Stimulated activated naive CD4-positive, alpha-beta T cell (primary cell): ENCODE measurements at regions not wholly inside any gene's neighbourhood (a gene's known extent, or its start where the extent isn't known, plus 50 kb on each side); places are given as distances from the start of the nearest gene placed in this dataset.

Experiments used
- DNase-seq, 6 experiments: peaks; one replicate each; lab custom pipeline; 2025; lab: John Stamatoyannopoulos, UW

DNA sequence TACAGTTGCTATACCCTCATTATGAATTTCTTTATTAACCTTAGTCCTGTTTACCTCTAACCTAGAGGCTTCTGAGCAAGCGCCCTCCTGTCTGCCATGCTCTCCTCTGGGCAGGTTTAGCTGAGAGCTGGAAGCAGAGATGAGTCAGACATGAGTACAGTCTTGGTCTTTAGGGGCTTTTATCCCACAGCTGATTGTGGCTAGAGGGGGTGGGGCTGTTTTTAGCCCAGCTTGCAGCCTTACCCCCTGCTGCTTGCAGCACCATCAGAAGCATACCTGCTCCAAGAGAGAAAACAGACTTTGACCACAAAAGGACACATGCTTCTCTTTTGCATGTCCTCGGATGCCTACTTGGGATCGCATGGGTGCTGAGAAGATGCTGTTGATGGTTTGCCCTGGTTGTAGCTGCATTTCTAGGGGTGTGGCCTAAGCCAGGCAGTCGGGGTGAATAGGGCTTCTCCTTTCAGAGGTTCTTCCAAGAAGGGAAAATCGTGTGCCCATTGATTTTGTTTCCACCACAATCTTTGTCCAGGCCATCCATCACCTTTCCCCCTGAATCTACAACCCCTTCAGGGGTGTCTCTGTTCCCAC lies 115.0 kb upstream of the LGALSL start:
- DNase-seq, result no peak

DNA sequence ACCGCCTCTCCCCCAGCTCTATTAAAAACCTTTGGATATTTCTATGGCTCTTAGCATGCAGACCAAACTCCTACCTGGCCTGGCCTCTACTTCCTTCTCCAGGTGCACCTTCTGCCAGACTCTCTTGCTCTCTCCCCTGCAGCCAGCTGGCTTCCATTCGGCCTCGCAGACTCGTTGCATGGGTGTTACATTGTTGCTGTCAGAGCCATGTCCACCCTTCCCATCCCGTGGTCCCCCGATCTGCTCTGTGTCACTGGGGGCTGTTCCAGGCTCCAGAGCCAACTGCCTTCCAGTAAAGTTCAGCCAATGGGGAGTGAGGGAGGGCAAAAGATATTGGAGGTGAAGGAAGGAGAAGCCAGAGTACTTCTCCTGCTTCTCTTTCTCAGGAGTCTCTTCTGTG lies 112.5 kb upstream of the LGALSL start:
- no peak for DNase-seq

DNA sequence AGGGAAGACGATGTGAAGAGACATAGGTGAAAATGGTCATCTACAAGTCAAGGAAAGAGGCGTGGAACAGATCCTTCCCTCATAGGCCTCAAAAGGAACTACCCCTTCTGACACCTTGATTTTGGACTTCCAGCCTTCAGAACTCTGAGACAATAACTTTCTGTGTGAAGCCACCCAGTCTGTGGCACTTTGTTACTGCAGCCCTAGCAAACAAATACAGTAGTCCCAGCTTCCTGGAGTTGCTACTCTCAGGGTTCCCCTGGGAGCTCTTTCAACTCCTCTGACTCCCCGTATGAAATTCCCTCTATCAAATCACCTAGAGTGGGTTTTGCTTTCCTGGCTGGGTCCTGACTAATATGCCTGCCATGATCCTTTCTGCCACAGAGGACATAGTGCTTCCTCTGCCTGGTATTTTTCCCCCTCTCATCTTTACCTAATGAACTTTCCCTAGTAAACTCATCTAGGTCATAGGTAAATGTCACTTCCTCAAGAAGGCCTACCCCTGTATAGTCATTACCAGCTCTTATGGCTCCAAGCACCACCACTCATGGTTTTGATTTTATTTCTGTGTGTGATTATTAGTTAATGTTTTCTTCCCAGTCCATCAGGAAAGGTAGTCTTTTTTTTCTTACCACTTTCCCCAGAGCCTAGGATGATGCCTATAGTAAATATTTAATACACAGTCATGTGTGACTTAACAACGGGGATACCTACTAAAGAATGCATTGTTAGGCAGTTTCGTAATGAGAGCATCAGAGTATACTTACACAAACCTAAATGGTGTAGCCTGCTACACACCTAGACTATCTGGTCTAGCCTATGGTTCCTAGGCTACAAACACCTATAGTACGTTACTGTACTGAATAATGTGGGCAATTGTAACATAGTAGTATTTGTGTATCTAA lies 111.5 kb upstream of the LGALSL start:
- no peak for DNase-seq

DNA sequence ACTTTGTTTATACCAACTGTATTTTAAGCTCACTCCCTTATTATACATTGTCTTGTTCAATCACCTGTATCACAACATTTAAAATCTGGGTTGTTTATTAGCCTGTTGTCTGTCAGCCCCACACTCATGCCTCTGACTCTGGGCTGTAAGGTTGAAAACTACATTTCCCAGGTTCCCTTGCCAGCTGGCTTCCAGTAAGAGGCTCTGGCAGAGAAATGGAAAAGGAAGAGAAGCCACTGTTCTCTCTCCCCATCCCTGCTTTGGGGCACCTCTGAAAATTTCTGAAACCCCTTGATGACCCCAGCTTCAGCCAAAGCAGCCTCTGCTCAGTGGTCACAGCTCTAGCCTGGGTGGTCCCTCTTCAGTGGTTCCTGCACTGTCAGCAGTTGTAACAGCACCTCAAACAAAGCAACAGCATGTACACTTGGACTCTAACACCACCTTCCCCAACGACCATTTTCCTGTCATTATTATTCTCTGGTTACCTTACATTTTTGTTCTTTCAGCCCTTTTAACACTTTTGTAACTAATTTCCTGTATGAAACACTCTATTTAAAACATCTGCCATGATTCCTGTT lies 108.9 kb upstream of the LGALSL start:
- no peak for DNase-seq

GRCh38 chr2:64345998-64346397 lies 108.0 kb upstream of the LGALSL start:
- no peak for DNase-seq

- no peak for DNase-seq
These were observed 105.4 kb upstream of the LGALSL start for GRCh38 chr2:64348386-64349130.

- DNase-seq, result no peak
These were observed 104.8 kb upstream of the LGALSL start for GRCh38 chr2:64349131-64349530.

DNA sequence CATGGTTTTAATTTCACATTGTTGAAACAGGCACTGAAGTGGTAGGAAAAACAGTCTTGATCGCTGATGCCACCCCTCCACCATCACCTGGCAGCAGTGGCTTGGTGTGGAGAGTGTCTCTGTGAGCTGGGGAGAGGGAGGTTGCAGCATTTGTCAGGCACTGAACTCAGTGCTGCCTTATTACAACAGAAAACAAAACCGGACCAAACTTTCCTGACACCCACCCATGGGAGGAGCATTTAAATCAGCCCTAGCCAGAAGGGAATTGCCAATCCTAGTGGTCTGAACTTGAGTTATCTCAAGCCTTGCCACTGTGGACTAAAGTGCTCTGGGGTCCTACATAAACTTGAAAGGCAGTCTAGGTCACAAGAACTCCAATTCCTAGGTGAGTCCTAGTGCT lies 103.0 kb upstream of the LGALSL start:
- DNase-seq, result no peak

GRCh38 chr2:64352292-64352691 lies 101.7 kb upstream of the LGALSL start:
- DNase-seq, result no peak

- DNase-seq, result no peak
These were observed 98.9 kb upstream of the LGALSL start for GRCh38 chr2:64354857-64355680.

DNA sequence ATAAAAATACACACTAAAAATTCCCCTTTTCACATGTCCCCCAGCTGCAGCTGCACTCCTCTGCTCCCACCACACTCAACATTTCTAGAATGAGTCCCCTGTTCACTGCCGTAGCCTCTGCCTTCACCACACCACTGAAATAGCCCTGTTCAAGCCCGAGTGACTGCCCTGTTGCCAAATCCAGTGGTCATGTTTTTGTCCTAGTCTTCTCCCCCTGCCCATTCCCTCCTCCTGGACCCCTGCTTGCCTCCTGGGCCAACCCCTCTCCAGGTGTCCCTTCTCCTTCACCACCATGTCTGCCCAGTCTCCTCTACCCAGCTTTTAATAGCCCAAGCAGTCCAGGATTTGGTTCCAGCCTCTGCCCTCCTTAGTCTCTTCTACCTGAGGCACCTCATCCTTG lies 97.1 kb upstream of the LGALSL start:
- no peak for DNase-seq

DNA sequence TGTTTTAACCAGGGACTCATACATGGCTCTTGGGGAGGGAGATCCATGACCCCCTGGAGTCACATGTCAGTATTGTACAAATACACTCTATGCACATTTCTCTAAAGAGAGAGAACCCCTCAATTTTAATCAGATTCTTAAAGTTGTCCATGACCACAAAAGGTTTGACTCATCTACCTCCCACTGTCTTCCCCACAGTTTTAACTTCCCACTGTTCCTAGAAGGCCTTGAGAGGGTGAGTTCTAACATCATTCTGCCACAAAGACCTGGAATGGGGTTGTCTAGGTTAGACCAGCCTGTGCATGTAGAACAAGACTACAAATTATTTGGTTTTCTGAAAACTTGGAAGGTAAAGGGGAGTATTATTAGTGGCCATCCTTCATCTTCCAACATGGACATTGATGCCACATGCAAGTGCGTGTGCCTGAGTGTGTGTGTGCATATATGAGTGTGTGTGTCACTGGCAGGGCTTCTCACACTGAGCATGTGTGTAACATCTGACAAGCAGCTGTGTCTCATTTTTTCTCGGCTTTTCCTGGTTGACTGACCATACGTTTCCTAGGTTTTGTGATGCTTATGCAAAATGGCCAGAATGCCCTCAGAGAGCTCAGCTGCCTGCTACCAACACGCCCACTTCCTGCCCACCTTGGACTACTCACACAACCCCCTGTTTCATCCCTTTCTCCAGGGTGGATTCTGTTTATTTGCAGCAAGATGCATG lies 94.6 kb upstream of the LGALSL start:
- no peak for DNase-seq

- no peak for DNase-seq
These were observed 93.9 kb upstream of the LGALSL start for GRCh38 chr2:64359892-64360657.

GRCh38 chr2:64361151-64361938 lies 92.6 kb upstream of the LGALSL start:
- no peak for DNase-seq

GRCh38 chr2:64362562-64363026 lies 91.4 kb upstream of the LGALSL start:
- DNase-seq, result no peak

DNA sequence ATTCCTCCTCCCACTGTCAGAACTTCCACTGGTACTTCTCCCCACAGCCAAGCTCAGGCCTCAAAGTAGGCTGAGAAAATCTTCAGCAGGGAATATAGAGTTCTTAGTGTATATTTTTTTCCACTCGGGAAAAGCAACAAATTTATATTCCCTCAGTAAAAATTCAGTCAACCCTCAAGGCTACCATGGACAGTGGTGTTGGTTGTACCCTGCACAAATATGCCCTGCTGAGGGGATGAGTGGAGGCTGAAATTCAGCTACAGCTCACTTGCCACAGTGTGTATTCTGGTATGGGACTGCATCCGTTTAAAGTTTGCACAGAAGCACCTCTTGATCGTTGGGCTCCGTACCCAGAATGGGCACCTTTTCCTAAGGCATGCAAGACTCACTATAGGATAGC lies 90.8 kb upstream of the LGALSL start:
- no peak for DNase-seq

DNA sequence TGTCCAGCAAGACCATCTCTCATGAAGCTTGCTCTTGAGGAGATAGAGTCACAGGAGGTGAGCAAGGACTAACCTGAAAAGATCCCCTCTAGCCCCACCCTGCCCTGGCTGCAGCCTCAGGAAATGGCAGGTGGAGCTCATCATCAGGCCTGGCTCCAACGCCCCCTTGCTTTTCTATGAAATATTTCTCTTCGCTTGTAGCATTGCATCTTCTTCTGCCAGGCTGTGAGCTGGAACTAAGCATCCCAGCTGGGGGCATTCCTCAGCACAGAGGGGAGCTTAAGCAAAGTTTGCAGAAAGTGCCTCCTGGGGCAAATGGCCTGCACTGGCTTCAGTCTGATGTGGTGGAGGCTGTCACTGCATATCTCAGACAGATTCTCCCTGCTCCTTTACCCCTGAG lies 90.1 kb upstream of the LGALSL start:
- no peak for DNase-seq

- DNase-seq, result no peak
These were observed 86.3 kb upstream of the LGALSL start for GRCh38 chr2:64367444-64368232.
